ENCODE measurements at regions not wholly inside any gene's neighbourhood (a gene's known extent, or its start where the extent isn't known, plus 50 kb on each side); places are given as distances from the start of the nearest gene placed in this dataset.

DNA sequence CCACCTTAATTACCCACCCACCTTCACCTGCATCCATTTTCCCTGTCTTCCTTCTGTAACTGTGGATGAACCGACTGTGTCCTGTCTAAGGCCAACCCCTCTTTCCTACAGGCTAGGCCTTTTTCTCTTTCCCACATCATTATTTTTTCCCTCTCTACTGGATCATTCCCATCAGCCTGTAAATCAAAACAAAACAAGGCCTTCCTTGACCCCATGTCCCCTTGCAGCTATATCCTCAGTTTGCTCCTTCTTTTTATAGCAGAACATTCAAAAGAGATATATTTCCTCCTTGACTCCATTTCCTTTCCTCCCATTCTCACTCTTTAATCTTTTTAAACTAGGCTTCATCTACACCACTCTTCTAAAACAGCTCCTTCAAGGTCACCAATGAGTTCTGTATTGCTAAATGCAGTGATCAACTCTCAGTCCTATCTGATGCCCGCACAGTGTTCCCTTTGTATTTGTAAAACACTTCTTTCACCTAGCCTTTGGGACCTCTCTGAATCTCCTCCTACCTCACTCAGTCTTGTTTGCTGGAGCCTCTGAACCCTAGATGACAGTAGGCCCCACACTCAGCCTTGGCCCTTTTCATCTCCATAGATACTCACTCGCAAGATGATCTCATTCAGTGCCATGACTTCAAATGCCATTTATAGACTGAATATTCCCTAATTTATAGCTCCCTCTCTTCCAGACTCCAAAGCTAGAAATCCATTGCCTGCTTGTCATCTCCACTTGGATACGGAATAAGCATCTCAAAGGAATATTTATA is 55.7 kb downstream of the CXCR4 start:
- no peak for DNase-seq

GRCh38 chr2:136060416-136060815 is 57.5 kb downstream of the CXCR4 start:
- no peak for DNase-seq

DNA sequence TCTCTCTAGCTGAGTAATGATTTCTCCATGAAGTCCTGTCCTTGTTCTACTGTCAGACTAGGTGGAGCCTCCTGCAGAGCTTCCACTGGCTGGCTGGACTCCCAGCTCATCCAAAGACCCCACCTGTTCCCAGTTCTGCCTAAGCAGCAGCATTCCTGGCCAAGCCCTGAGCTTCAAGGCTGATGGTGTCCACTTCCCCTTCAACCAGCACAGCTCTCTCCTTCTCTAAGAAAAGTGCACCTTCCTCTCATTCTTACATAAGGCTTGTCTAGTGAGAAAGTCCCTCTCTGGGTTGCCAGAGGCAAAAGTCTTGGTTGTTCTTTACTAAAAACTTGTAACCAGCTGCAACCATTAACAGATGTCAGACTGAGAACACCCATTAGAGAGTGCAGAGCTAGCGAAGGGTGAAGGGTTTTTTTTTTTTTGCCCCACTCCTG is 58.9 kb downstream of the CXCR4 start:
- DNase-seq = peak in 1 of 3 donors; percentile 35

DNA sequence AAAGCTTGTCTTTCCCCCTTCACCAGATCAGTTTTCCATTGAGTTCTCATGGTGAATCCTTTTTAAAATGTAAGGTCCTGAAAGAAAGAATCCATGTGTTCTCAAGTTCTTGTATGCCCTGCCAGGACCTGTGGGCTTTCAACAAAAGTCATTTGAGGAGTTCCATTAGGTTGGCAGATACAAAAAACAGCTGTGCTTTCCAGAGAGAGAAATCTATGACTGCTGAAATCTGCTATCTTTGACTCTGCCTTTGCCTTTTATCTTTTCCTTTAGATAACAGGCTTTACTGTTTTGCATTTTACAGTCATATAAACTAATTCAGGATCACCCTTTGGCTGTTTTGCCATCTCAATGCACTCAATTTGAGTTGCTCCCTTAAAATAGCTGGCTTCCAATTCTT is 59.7 kb downstream of the CXCR4 start:
- no peak for DNase-seq

DNA sequence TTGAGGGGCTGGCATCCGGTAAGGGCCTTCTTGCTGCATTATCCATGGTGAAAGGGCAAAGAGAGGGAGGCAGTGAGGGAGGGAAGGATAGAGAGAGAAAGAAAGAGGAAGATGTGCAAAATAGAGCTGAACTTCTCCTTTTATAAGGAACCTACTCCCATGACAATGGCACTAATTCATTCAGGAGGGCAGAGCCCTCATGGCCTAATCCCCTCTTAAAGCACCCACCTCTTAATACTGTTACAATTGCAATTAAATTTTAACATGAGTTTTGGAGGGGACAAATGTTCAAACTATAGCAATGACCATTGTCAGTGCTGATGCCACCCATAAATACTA is 60.2 kb downstream of the CXCR4 start:
- DNase-seq = no peak

DNA sequence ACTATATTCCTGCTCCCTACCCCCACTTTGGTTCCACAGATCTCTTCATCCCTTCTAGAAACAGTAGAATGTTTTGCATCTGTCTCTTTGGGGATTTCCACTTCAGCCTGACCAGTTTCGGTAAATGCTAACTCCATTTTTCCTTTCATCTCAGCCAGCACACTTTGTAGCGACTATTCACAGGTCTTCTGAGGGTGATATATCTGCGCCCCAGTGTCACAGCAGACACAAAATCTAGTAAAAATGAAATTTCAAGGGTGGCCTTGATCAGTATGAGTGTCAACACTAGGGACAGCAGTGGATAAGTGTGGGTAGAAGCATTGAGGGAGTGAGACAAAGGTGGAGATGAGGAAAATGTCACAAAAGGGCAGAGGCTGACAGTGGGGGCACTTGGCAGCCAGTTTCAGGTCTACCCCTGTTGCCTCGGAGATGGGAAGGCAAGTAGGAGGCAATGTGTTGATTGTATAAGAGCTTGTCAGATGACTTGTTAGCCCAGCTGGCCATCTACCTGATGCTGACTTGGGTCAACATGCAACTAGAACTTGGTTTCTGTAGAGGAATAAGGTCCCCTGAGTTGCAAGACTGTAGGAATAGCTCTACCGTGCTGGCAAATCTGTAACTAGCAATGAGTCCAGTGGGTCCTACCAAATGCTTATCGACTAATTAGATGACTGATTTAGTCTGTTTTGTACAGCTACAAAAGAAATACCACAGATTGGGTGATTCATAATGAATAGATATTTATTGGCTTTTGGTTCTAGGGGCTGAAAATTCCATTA is 60.7 kb downstream of the CXCR4 start:
- no peak for DNase-seq

GRCh38 chr2:136055929-136056688 is 61.8 kb downstream of the CXCR4 start:
- no peak for DNase-seq

GRCh38 chr2:136054856-136055255 is 63.1 kb downstream of the CXCR4 start:
- no peak for DNase-seq

GRCh38 chr2:136052369-136053362 is 65.3 kb downstream of the CXCR4 start:
- DNase-seq = no peak

DNA sequence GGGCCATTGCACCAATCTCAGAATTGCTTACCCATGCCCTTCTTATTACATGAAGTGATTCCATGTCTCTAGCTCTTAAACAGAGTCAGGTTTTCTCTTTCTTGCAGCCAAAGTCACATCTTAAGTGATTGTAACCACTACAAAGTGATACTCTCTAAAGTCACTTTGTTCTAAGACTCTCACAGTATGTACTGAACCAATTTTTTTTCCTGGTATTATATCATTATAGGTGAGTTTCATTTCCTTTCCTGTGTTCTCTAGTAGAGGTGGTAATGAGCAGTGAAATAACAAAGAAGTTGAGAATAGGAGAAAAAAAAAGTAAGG is 66.3 kb upstream of the DARS1 start:
- no peak for DNase-seq

DNA sequence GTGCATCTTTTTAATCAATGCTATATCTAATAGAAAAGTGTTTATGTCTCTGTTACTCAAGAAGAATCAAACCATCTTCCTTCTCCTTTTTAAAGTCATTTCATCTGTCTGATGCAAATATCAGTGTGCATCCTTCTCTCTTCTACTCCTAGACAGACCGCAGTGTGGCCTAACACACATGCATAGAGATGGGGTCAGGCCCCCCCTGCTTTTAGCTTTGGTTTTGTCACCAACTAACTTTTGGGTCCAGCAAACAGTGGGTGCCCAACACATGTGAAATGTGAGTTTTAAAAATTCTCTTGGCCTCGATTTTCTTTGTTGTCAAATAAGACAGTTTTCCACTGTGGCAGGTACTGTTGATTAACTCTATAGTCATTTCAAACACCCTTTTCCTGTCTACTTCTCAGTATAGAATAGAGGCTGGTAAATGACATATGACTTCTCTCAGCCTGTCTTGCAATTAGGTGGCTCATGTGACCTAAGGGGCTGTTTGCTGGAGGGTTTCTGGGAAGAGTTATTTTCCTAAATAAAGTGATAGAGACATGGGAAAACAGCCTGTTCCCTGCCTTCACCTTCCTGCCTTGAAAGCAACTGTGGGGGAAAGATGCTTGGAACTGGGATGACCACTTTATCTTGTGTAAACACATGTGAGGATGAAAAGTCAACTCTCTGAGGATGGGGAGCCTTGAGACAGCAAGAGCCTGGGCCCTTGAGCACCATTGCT is 65.7 kb upstream of the DARS1 start:
- no peak for DNase-seq

- DNase-seq = no peak
Measured at GRCh38 chr2:136049991-136050920, 64.8 kb upstream of the DARS1 start.

GRCh38 chr2:136049011-136049742 is 63.8 kb upstream of the DARS1 start:
- peak; percentile 56 to 78 (median 57) for DNase-seq

DNA sequence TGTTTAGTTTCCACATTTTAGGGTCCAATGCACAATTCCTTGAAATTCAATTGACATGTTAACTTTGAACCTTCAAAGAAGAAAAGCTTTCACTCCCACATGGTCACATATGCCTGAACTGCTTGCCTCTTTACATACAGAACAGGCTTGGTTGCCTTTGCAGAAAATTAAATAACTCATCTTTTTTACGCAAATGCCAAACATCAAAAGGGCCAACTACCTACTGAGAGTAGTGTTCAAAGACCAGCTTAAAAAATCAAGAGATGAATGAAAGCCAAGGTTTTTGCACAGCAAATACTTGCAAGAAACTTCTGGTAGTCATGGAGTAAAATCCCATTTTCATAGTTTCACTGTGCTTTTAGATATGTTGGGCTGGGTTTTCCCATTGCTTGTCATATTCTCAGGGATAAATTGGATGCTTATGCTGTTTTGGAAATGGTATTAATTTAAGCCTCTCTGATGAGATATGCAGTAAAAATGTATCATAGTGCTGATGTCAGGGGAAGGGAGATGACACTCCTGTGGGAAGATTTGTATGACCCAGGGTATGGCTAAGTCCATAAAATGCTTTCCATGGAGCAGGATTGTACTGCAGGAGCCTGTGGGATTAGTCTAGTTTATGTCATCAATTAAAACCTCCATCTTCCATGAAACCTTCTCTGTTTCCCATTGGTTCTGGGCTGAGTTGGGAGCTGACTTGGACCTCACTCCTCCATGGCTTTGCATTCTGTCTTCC is 60.6 kb upstream of the DARS1 start:
- DNase-seq = peak in 1 of 3 donors; percentile 56

- no peak for DNase-seq
Measured at GRCh38 chr2:136045344-136045743, 59.9 kb upstream of the DARS1 start.

All from muscle of back (tissue), 3 donors.